HL-60 (cell line): ENCODE measurements at regions not wholly inside any gene's neighbourhood (a gene's known extent, or its start where the extent isn't known, plus 50 kb on each side); places are given as distances from the start of the nearest gene placed in this dataset.

Source experiments
- DNase-seq, 2 experiments: peaks; one replicate each; pipeline ENCODE4 v3.0.0-alpha.2; 2010 to 2020; ENCODE audit warnings: low read depth in 1 of 2, low spot score in 1 of 2
- H3K27ac ChIP-seq: fragments of 250-450 bp; sonication (Bioruptor Pico); replicated peaks from 2 replicates; pipeline ENCODE4 v1.5.1; 2020; ENCODE audit warnings: mild to moderate bottlenecking, moderate library complexity
- H3K27me3 ChIP-seq: fragments of 250-450 bp; sonication (Bioruptor Pico); 2 replicates; pipeline ENCODE4 v1.5.1; 2021; ENCODE audit warnings: mild to moderate bottlenecking, moderate library complexity; ENCODE audit not compliant: insufficient read depth, poor library complexity, severe bottlenecking
- H3K4me3 ChIP-seq: replicated peaks from 2 replicates; pipeline ENCODE4 v1.5.1; 2011; ENCODE audit warnings: mild to moderate bottlenecking, control low read depth, low read length; ENCODE audit not compliant: insufficient read depth
- CTCF ChIP-seq: IDR thresholded peaks from one replicate; pipeline ENCODE4 v1.5.1; 2011; ENCODE audit warnings: low read length, control low read depth, inconsistent platforms; ENCODE audit not compliant: insufficient read depth
- GABPA ChIP-seq: IDR thresholded peaks from 2 replicates; pipeline ENCODE4 v1.6.1; 2012; ENCODE audit warnings: low read depth
- POLR2AphosphoS5 ChIP-seq: IDR thresholded peaks from 2 replicates; pipeline ENCODE4 v1.6.1; 2012; ENCODE audit warnings: low read depth
- SPI1 ChIP-seq: IDR thresholded peaks from 2 replicates; pipeline ENCODE4 v1.6.1; 2012; ENCODE audit warnings: low read depth, mild to moderate bottlenecking, borderline replicate concordance
- TF ChIP-seq, protein P1 (sequence below): IDR thresholded peaks from 2 replicates; pipeline ENCODE4 v1.6.1; 2012; ENCODE audit warnings: low read depth; ENCODE audit not compliant: insufficient replicate concordance

DNA sequence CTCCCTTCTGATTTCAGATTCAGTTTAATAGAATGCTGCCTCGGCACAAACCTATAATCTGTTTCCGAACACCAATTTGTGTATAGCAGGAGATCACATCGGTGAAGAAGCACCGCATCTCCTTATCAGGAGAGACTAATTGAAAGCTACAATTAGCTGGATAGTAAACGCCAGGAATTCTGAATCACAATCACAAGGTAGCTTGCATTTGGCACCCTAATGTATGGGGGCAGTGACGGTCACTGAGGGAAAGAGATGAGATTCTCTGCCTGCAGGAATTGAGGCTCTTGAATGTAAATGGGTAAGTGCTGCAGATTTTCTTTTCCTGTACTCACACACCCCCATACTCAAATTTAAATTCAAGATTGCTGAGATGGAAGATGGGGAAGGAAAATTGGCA is 373.6 kb upstream of the ZNF608 start:
- Histone ChIP-seq H3K4me3 (no peak overlapping the region), H3K27me3 (no peaks in the 10 kb centered on the region), H3K27ac (no peak overlapping the region)
- no peak for DNase-seq
- TF ChIP-seq POLR2AphosphoS5 (no peak), CTCF (no peak), SPI1 (no peak), GABPA (no peak)
- TF ChIP-seq, protein P1, sequence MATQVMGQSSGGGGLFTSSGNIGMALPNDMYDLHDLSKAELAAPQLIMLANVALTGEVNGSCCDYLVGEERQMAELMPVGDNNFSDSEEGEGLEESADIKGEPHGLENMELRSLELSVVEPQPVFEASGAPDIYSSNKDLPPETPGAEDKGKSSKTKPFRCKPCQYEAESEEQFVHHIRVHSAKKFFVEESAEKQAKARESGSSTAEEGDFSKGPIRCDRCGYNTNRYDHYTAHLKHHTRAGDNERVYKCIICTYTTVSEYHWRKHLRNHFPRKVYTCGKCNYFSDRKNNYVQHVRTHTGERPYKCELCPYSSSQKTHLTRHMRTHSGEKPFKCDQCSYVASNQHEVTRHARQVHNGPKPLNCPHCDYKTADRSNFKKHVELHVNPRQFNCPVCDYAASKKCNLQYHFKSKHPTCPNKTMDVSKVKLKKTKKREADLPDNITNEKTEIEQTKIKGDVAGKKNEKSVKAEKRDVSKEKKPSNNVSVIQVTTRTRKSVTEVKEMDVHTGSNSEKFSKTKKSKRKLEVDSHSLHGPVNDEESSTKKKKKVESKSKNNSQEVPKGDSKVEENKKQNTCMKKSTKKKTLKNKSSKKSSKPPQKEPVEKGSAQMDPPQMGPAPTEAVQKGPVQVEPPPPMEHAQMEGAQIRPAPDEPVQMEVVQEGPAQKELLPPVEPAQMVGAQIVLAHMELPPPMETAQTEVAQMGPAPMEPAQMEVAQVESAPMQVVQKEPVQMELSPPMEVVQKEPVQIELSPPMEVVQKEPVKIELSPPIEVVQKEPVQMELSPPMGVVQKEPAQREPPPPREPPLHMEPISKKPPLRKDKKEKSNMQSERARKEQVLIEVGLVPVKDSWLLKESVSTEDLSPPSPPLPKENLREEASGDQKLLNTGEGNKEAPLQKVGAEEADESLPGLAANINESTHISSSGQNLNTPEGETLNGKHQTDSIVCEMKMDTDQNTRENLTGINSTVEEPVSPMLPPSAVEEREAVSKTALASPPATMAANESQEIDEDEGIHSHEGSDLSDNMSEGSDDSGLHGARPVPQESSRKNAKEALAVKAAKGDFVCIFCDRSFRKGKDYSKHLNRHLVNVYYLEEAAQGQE: no peak

DNA sequence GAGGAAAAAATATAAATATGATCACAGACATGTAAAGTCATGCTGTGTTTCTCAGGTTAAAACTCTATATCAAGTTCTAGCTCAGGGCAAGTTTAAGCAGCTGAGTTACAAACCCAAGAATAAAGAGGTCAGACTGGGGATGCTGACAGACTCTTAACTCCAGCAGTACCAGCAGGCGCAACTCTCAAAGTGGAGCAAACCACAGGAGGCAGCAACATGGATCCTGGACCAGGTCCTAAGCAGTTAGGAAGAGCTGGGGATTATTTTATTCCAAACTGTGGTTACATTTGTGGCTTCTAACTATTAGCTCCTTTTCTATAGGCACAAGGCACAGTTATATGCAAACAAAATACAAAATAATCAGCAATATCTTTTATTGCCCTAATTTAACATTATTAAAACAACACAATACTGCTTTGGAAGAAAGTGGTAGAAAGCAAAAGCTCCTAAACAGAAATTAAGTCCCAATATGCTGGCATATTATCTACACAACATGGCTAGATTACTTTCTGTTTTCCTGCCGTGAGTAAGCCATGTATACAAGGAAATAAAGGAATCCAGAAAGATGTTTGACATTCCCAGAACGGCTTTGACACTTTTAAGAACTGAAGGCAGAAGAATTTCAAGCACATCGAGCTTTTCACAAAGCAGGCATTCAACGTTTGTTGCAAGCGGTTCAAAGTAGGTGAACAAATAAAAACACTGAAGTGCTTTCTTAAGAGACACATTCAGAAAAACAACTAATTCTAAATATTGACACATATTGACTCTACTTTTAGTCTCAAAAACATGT is 378.8 kb upstream of the ZNF608 start:
- Histone ChIP-seq H3K27me3 (no peaks in the 10 kb centered on the region), H3K27ac (no peak overlapping the region), H3K4me3 (no peak overlapping the region)
- no peak for TF ChIP-seq GABPA
- TF ChIP-seq POLR2AphosphoS5: no peak
- no peak for DNase-seq

GRCh38 chr5:125126050-125126449 is 379.6 kb upstream of the ZNF608 start:
- TF ChIP-seq SPI1: no peak
- TF ChIP-seq GABPA: no peak
- TF ChIP-seq, protein P1: no peak
- TF ChIP-seq POLR2AphosphoS5: no peak
- TF ChIP-seq CTCF: no peak
- H3K4me3 ChIP-seq: no peak overlapping the region
- no peaks in the 10 kb centered on the region for H3K27me3 ChIP-seq
- DNase-seq: no peak
- no peak overlapping the region for H3K27ac ChIP-seq

GRCh38 chr5:125129151-125129806 is 382.8 kb upstream of the ZNF608 start:
- TF ChIP-seq GABPA: no peak
- TF ChIP-seq CTCF: no peak
- TF ChIP-seq SPI1: no peak
- TF ChIP-seq POLR2AphosphoS5: no peak
- TF ChIP-seq, protein P1: no peak
- Histone ChIP-seq H3K27ac (no peak overlapping the region), H3K4me3 (no peak overlapping the region), H3K27me3 (no peaks in the 10 kb centered on the region)
- no peak for DNase-seq
